ENCODE measurements at regions not wholly inside any gene's neighbourhood (a gene's known extent, or its start where the extent isn't known, plus 50 kb on each side); places are given as distances from the start of the nearest gene placed in this dataset.

GRCh38 chr6:167567142-167568033, 242.5 kb downstream of the TTLL2 start:
- DNase-seq = no peak

- no peak for DNase-seq
These were observed 243.6 kb downstream of the TTLL2 start for GRCh38 chr6:167568407-167569024.

- no peak for DNase-seq
These were observed 244.3 kb downstream of the TTLL2 start for GRCh38 chr6:167569041-167569805.

GRCh38 chr6:167569879-167570278, 245.0 kb downstream of the TTLL2 start:
- DNase-seq = no peak

GRCh38 chr6:167570460-167571400, 245.8 kb downstream of the TTLL2 start:
- no peak for DNase-seq

GRCh38 chr6:167571550-167571949, 246.7 kb downstream of the TTLL2 start:
- no peak for DNase-seq

GRCh38 chr6:167572106-167572505, 247.2 kb downstream of the TTLL2 start:
- no peak for DNase-seq

- DNase-seq = peak; percentile 40
These were observed 248.0 kb downstream of the TTLL2 start for GRCh38 chr6:167572841-167573271.

- no peak for DNase-seq
These were observed 248.8 kb downstream of the TTLL2 start for GRCh38 chr6:167573461-167574215.

- DNase-seq = no peak
These were observed 249.7 kb downstream of the TTLL2 start for GRCh38 chr6:167574431-167575151.

- DNase-seq = no peak
These were observed 250.3 kb downstream of the TTLL2 start for GRCh38 chr6:167575158-167575696.

GRCh38 chr6:167576050-167576741, 250.5 kb upstream of the AFDN start:
- DNase-seq = no peak

GRCh38 chr6:167576828-167577503, 249.7 kb upstream of the AFDN start:
- no peak for DNase-seq

- no peak for DNase-seq
These were observed 248.8 kb upstream of the AFDN start for GRCh38 chr6:167577891-167578361.

GRCh38 chr6:167578371-167578901, 248.3 kb upstream of the AFDN start:
- no peak for DNase-seq

GRCh38 chr6:167579806-167580618, 246.7 kb upstream of the AFDN start:
- DNase-seq = no peak

- DNase-seq = no peak
These were observed 246.1 kb upstream of the AFDN start for GRCh38 chr6:167580619-167580911.

GRCh38 chr6:167581637-167582036, 245.1 kb upstream of the AFDN start:
- no peak for DNase-seq
